Suprapubic skin (tissue), 3 donors: ENCODE measurements at regions not wholly inside any gene's neighbourhood (a gene's known extent, or its start where the extent isn't known, plus 50 kb on each side); places are given as distances from the start of the nearest gene placed in this dataset.

Experiments
- POLR2A ChIP-seq, 2 donors: fragments of 450-650 bp; IDR thresholded peaks; one replicate each; pipeline ENCODE4 v1.6.1; 2017; ENCODE audit warnings: antibody characterized with exemption in 2 of 2, mild to moderate bottlenecking in 2 of 2, moderate library complexity in 2 of 2
- TF ChIP-seq, protein P1 (sequence below), 2 donors: fragments of 200-600 bp in 1 of 2; fragments of 450-650 bp in 1 of 2; sonication (generic) in 1 of 2; IDR thresholded peaks; one replicate each; pipeline ENCODE4 v1.5.1; 2016 to 2019; ENCODE audit warnings: antibody characterized with exemption in 2 of 2, mild to moderate bottlenecking in 1 of 2, moderate library complexity in 1 of 2

DNA sequence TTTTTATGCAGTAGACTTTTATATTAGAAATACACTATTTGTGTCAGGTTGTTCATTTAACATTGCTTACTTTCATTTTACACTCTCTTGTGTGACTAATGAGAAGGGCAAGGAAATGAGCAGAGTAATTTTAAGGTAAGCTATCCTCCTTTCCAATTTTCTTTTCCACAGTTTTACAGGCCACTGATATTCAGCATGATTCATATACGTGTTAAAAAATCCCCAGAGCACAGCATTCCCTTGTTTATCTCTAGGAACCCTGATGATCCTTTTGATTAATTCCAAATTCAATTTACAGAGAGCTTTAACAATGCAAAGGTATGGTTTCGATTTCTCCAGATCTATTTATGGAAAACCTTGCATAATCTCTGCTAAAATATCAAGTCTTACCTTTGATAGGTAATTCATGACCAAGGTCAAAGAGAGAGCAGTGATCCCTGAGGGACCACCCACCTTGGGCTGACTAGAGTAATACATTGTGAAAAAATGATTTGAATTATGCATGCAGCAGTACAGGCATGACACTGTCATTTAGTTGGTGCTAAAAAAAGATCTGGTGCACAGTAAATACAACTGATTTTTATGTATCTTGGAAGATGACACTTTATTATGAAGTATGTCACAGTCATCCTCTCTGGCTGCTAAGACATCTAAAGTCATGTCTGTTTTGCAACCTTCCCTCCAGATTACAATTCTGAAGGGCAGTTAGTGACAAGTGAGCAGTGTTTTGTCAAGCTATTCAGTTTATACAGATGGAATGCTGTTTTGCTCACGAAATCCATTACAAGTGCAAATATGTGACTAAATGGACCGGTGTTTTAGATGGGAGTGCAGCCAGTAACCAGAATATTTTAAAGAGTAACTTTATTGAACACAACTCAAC is 736.6 kb downstream of the EPHA7 start:
- no peak for TF ChIP-seq POLR2A (IDR thresholded peaks at IDR 0.05)
- TF ChIP-seq, protein P1, sequence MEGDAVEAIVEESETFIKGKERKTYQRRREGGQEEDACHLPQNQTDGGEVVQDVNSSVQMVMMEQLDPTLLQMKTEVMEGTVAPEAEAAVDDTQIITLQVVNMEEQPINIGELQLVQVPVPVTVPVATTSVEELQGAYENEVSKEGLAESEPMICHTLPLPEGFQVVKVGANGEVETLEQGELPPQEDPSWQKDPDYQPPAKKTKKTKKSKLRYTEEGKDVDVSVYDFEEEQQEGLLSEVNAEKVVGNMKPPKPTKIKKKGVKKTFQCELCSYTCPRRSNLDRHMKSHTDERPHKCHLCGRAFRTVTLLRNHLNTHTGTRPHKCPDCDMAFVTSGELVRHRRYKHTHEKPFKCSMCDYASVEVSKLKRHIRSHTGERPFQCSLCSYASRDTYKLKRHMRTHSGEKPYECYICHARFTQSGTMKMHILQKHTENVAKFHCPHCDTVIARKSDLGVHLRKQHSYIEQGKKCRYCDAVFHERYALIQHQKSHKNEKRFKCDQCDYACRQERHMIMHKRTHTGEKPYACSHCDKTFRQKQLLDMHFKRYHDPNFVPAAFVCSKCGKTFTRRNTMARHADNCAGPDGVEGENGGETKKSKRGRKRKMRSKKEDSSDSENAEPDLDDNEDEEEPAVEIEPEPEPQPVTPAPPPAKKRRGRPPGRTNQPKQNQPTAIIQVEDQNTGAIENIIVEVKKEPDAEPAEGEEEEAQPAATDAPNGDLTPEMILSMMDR (IDR thresholded peaks at IDR 0.05): no peak
